ENCODE measurements at regions not wholly inside any gene's neighbourhood (a gene's known extent, or its start where the extent isn't known, plus 50 kb on each side); places are given as distances from the start of the nearest gene placed in this dataset.
"Not testable (repeated sequence)": the region's sequence is repeated elsewhere in the genome, so short reads cannot be mapped to it uniquely, and the experiment has no call there.

- TF ChIP-seq POLR2A (IDR thresholded peaks at IDR 0.05) (no peak), CTCF (IDR thresholded peaks at IDR 0.05 in 4 of 5, conservative IDR thresholded peaks at IDR 0.05 in 1 of 5) (no peak)
- ATAC-seq (no peak), DNase-seq (no peak)
- no peaks in the 10 kb centered on the region for H3K4me1 ChIP-seq
- no peak overlapping the region for H3K4me3 ChIP-seq
- H3K27me3 ChIP-seq = no peaks in the 10 kb centered on the region
- no peaks in the 10 kb centered on the region for H3K9me3 ChIP-seq
- intact Hi-C loops (cut with DNase I; ENCODE audit: low total_unique reads) = no loop called here
- no peaks in the 10 kb centered on the region for H3K36me3 ChIP-seq
- in situ Hi-C loops (cut with MboI; ENCODE audit: low sequenced_read_pairs in 4 of 4) = no loop called here
- H3K27ac ChIP-seq = no peak overlapping the region
These were observed 188.0 kb downstream of the OR4C45 start for GRCh38 chr11:50220651-50221050.

GRCh38 chr11:50238368-50238767 is 205.7 kb downstream of the OR4C45 start:
- ATAC-seq; H3K4me3 ChIP-seq; H3K27me3 ChIP-seq; H3K4me1 ChIP-seq; H3K36me3 ChIP-seq; DNase-seq; intact Hi-C loops (cut with DNase I; ENCODE audit: low total_unique reads); H3K9me3 ChIP-seq; H3K27ac ChIP-seq: not testable (repeated sequence)
- in situ Hi-C loops (cut with MboI; ENCODE audit: low sequenced_read_pairs in 4 of 4) = loop anchor here in 1 of 4 donors (25.0 kb wide), 1 partner anchor 101 kb away; no protein-coding TSS in a partner anchor

- Histone ChIP-seq H3K27me3 (no peaks in the 10 kb centered on the region), H3K36me3 (no peaks in the 10 kb centered on the region), H3K27ac (no peak overlapping the region), H3K4me1 (no peaks in the 10 kb centered on the region), H3K9me3 (no peaks in the 10 kb centered on the region), H3K4me3 (no peak overlapping the region)
- TF ChIP-seq CTCF (IDR thresholded peaks at IDR 0.05 in 4 of 5, conservative IDR thresholded peaks at IDR 0.05 in 1 of 5) (no peak), POLR2A (IDR thresholded peaks at IDR 0.05) (no peak)
- DNase-seq = no peak
- ATAC-seq = no peak
- in situ Hi-C loops (cut with MboI; ENCODE audit: low sequenced_read_pairs in 4 of 4) = loop anchor here in 1 of 4 donors (25.0 kb wide), 1 partner anchor 109 kb away; no protein-coding TSS in a partner anchor
- intact Hi-C loops (cut with DNase I; ENCODE audit: low total_unique reads) = no loop called here
These were observed 213.5 kb downstream of the OR4C45 start for GRCh38 chr11:50246183-50246582.

GRCh38 chr11:50246699-50247098 is 214.0 kb downstream of the OR4C45 start:
- no peak for ATAC-seq
- Histone ChIP-seq H3K9me3 (no peaks in the 10 kb centered on the region), H3K36me3 (no peaks in the 10 kb centered on the region), H3K27me3 (no peaks in the 10 kb centered on the region), H3K4me3 (no peak overlapping the region), H3K27ac (no peak overlapping the region), H3K4me1 (no peaks in the 10 kb centered on the region)
- intact Hi-C loops (cut with DNase I; ENCODE audit: low total_unique reads) (no loop called here), in situ Hi-C loops (cut with MboI; ENCODE audit: low sequenced_read_pairs in 4 of 4) (loop anchor here in 1 of 4 donors (25.0 kb wide), 1 partner anchor 109 kb away; no protein-coding TSS in a partner anchor)
- no peak for TF ChIP-seq CTCF (IDR thresholded peaks at IDR 0.05 in 4 of 5, conservative IDR thresholded peaks at IDR 0.05 in 1 of 5)
- TF ChIP-seq POLR2A (IDR thresholded peaks at IDR 0.05) = no peak
- DNase-seq = no peak

GRCh38 chr11:50247309-50247874 is 214.7 kb downstream of the OR4C45 start:
- TF ChIP-seq CTCF (IDR thresholded peaks at IDR 0.05 in 4 of 5, conservative IDR thresholded peaks at IDR 0.05 in 1 of 5) = no peak
- TF ChIP-seq POLR2A (IDR thresholded peaks at IDR 0.05) = no peak
- no peaks in the 10 kb centered on the region for H3K4me1 ChIP-seq
- H3K27ac ChIP-seq = no peak overlapping the region
- intact Hi-C loops (cut with DNase I; ENCODE audit: low total_unique reads) = no loop called here
- no peaks in the 10 kb centered on the region for H3K9me3 ChIP-seq
- ATAC-seq = no peak
- no peak for DNase-seq
- H3K36me3 ChIP-seq = no peaks in the 10 kb centered on the region
- H3K27me3 ChIP-seq = no peaks in the 10 kb centered on the region
- in situ Hi-C loops (cut with MboI; ENCODE audit: low sequenced_read_pairs in 4 of 4) = loop anchor here in 1 of 4 donors (25.0 kb wide), 1 partner anchor 110 kb away; no protein-coding TSS in a partner anchor
- no peak overlapping the region for H3K4me3 ChIP-seq

Measured in gastrocnemius medialis (tissue), 4 donors.